ENCODE measurements at regions not wholly inside any gene's neighbourhood (a gene's known extent, or its start where the extent isn't known, plus 50 kb on each side); places are given as distances from the start of the nearest gene placed in this dataset.

DNA sequence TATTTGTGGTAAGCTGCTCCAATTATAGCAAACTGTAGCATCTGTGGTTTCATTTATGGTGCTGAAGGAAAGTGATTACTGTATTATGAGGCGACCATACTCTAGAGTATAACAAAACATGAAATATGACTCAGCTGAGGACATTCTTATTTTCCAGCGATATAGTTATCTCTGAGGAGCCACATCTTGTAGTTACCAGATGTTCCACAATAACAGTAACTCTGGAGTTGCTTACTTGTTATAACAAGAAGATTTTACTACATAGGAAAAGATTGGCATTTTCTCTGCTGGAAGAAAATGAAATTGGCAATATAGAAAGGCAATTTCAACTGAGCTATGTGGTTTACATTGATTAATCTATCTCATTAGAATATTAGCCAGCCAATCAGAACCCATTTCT lies 1634.2 kb downstream of the PCDH9 start:
- H3K9me3 ChIP-seq (ENCODE audit: control insufficient read depth, insufficient read depth, low read length): no peaks in the 10 kb centered on the region
- no peaks in the 10 kb centered on the region for H3F3A ChIP-seq (ENCODE audit: control insufficient read depth, insufficient read depth)
- no peaks in the 10 kb centered on the region for H3K36me3 ChIP-seq (ENCODE audit: control insufficient read depth, low read length)
- no peaks in the 10 kb centered on the region for H3K27me3 ChIP-seq (ENCODE audit: control insufficient read depth, low read length)
- no peaks in the 10 kb centered on the region for H3K9me2 ChIP-seq (replicated peaks; ENCODE audit: control insufficient read depth, low read length)
- no peak overlapping the region for H3K27ac ChIP-seq (ENCODE audit: low read depth, low read length)
- no peaks in the 10 kb centered on the region for H4K20me1 ChIP-seq (ENCODE audit: control insufficient read depth, insufficient read depth, low read depth, low read length)
- H3K4me3 ChIP-seq (ENCODE audit: low read length): no peak overlapping the region
- no peaks in the 10 kb centered on the region for H3K79me2 ChIP-seq (ENCODE audit: control insufficient read depth, low read length)
- H3K4me2 ChIP-seq (ENCODE audit: low read length): no peak overlapping the region
- TF ChIP-seq EZH2phosphoT487 (IDR thresholded peaks at IDR 0.05; ENCODE audit: borderline replicate concordance, low read length) (no peak), CTCF (IDR thresholded peaks at IDR 0.05; ENCODE audit: low read depth, low read length, poor library complexity, severe bottlenecking) (no peak)
- H3K4me1 ChIP-seq (ENCODE audit: control insufficient read depth, low read length): no peaks in the 10 kb centered on the region

- H3K9me2 ChIP-seq (replicated peaks; ENCODE audit: control insufficient read depth, low read length): no peaks in the 10 kb centered on the region
Observed at GRCh38 chr13:65594298-65594781, 1635.8 kb downstream of the PCDH9 start.

GRCh38 chr13:65593298-65593874 lies 1636.8 kb downstream of the PCDH9 start:
- Histone ChIP-seq H3K9me2 (replicated peaks; ENCODE audit: control insufficient read depth, low read length) (no peaks in the 10 kb centered on the region), H3K27ac (ENCODE audit: low read depth, low read length) (no peak overlapping the region), H4K20me1 (ENCODE audit: control insufficient read depth, insufficient read depth, low read depth, low read length) (no peaks in the 10 kb centered on the region), H3K79me2 (ENCODE audit: control insufficient read depth, low read length) (no peaks in the 10 kb centered on the region), H3K4me3 (ENCODE audit: low read length) (no peak overlapping the region), H3K4me2 (ENCODE audit: low read length) (no peak overlapping the region), H3K36me3 (ENCODE audit: control insufficient read depth, low read length) (no peaks in the 10 kb centered on the region), H3K9me3 (ENCODE audit: control insufficient read depth, insufficient read depth, low read length) (no peaks in the 10 kb centered on the region), H3K27me3 (ENCODE audit: control insufficient read depth, low read length) (no peaks in the 10 kb centered on the region), H3K4me1 (ENCODE audit: control insufficient read depth, low read length) (no peaks in the 10 kb centered on the region), H3F3A (ENCODE audit: control insufficient read depth, insufficient read depth) (no peaks in the 10 kb centered on the region)
- TF ChIP-seq CTCF (IDR thresholded peaks at IDR 0.05; ENCODE audit: low read depth, low read length, poor library complexity, severe bottlenecking) (no peak), EZH2phosphoT487 (IDR thresholded peaks at IDR 0.05; ENCODE audit: borderline replicate concordance, low read length) (no peak)

More at GRCh38 chr13:65594298-65594781, 1635.8 kb downstream of the PCDH9 start:
- Histone ChIP-seq H3K9me3 (ENCODE audit: control insufficient read depth, insufficient read depth, low read length) (no peaks in the 10 kb centered on the region), H3K27ac (ENCODE audit: low read depth, low read length) (no peak overlapping the region), H4K20me1 (ENCODE audit: control insufficient read depth, insufficient read depth, low read depth, low read length) (no peaks in the 10 kb centered on the region), H3K4me2 (ENCODE audit: low read length) (no peak overlapping the region), H3K4me3 (ENCODE audit: low read length) (no peak overlapping the region), H3K4me1 (ENCODE audit: control insufficient read depth, low read length) (no peaks in the 10 kb centered on the region), H3K27me3 (ENCODE audit: control insufficient read depth, low read length) (no peaks in the 10 kb centered on the region), H3F3A (ENCODE audit: control insufficient read depth, insufficient read depth) (no peaks in the 10 kb centered on the region), H3K36me3 (ENCODE audit: control insufficient read depth, low read length) (no peaks in the 10 kb centered on the region), H3K79me2 (ENCODE audit: control insufficient read depth, low read length) (no peaks in the 10 kb centered on the region)
- TF ChIP-seq EZH2phosphoT487 (IDR thresholded peaks at IDR 0.05; ENCODE audit: borderline replicate concordance, low read length) (no peak), CTCF (IDR thresholded peaks at IDR 0.05; ENCODE audit: low read depth, low read length, poor library complexity, severe bottlenecking) (no peak)
